WERI-Rb-1 (cell line): ENCODE measurements at regions not wholly inside any gene's neighbourhood (a gene's known extent, or its start where the extent isn't known, plus 50 kb on each side); places are given as distances from the start of the nearest gene placed in this dataset.

Experiments
- DNase-seq: peaks from one replicate; pipeline ENCODE4 v3.0.0-alpha.2; 2020
- H3K27ac ChIP-seq: fragments of 250-450 bp; sonication (Bioruptor Pico); 2 replicates; pipeline ENCODE4 v1.5.1; 2020; ENCODE audit warnings: mild to moderate bottlenecking, moderate library complexity
- H3K27me3 ChIP-seq: fragments of 250-450 bp; sonication (Bioruptor Pico); 2 replicates; pipeline ENCODE4 v1.5.1; 2021; ENCODE audit warnings: mild to moderate bottlenecking, low read depth, moderate library complexity; ENCODE audit not compliant: insufficient read depth, severe bottlenecking
- H3K36me3 ChIP-seq: fragments of 250-450 bp; sonication (Bioruptor Pico); 2 replicates; pipeline ENCODE4 v1.5.1; 2020; ENCODE audit warnings: mild to moderate bottlenecking, moderate library complexity
- H3K4me3 ChIP-seq: 2 replicates; pipeline ENCODE4 v1.5.1; 2011; ENCODE audit warnings: low read depth, mild to moderate bottlenecking, control low read depth, low read length
- H3K9me3 ChIP-seq: fragments of 250-450 bp; sonication (Bioruptor Pico); 2 replicates; pipeline ENCODE4 v1.5.1; 2021; ENCODE audit warnings: mild to moderate bottlenecking, moderate library complexity; ENCODE audit not compliant: severe bottlenecking
- TF ChIP-seq, protein P1 (sequence below): IDR thresholded peaks from 2 replicates; pipeline ENCODE4 v1.5.1; 2011; ENCODE audit warnings: low read depth, mild to moderate bottlenecking, control low read depth, inconsistent platforms, low read length

DNA sequence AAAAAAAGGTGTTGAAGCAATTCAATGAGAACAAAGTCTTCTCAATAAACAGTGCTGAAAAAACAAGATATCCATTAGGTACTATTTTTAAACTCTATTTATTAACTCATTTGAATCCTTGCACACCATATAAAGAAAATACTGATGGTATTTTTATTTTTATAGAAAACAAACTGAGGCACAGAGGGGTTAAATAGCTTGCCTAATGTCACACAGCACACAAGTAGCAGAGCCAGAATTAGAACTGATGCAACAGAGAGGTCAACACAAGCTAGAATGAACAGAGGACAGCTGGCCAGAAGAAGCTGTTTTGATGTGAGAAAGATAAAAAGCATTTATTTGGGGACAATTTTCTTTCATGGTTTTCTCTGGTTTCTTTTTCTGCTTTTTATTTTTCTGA lies 99.4 kb upstream of the RGPD4 start:
- Histone ChIP-seq H3K36me3 (no peaks in the 10 kb centered on the region), H3K4me3 (no peak overlapping the region), H3K27ac (no peak overlapping the region), H3K9me3 (no peaks in the 10 kb centered on the region), H3K27me3 (peaks cover 15% of the 10 kb centered on the region)
- no peak for DNase-seq
- TF ChIP-seq, protein P1, sequence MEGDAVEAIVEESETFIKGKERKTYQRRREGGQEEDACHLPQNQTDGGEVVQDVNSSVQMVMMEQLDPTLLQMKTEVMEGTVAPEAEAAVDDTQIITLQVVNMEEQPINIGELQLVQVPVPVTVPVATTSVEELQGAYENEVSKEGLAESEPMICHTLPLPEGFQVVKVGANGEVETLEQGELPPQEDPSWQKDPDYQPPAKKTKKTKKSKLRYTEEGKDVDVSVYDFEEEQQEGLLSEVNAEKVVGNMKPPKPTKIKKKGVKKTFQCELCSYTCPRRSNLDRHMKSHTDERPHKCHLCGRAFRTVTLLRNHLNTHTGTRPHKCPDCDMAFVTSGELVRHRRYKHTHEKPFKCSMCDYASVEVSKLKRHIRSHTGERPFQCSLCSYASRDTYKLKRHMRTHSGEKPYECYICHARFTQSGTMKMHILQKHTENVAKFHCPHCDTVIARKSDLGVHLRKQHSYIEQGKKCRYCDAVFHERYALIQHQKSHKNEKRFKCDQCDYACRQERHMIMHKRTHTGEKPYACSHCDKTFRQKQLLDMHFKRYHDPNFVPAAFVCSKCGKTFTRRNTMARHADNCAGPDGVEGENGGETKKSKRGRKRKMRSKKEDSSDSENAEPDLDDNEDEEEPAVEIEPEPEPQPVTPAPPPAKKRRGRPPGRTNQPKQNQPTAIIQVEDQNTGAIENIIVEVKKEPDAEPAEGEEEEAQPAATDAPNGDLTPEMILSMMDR: no peak

DNA sequence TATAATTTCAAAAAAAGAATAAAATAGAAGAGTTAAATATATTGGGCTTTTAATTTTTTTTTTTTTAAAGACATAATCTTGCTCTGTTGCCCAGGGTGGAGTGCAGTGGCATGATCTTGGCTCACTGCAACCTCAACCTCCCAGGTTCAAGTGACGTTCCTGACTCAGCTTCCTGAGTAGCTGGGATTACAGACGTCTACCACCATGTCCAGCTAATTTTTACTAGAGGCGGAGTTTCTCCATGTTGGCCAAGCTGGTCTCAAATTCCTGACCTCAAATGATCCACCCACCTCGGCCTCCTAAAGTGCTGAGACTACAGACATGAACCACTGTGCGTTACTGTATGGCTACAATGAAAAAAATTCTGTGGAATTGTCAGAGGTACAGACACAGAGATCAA lies 98.1 kb upstream of the RGPD4 start:
- TF ChIP-seq, protein P1: no peak
- Histone ChIP-seq H3K36me3 (no peaks in the 10 kb centered on the region), H3K9me3 (no peaks in the 10 kb centered on the region), H3K27ac (no peak overlapping the region), H3K27me3 (peaks cover 7% of the 10 kb centered on the region), H3K4me3 (no peak overlapping the region)
- DNase-seq: no peak

DNA sequence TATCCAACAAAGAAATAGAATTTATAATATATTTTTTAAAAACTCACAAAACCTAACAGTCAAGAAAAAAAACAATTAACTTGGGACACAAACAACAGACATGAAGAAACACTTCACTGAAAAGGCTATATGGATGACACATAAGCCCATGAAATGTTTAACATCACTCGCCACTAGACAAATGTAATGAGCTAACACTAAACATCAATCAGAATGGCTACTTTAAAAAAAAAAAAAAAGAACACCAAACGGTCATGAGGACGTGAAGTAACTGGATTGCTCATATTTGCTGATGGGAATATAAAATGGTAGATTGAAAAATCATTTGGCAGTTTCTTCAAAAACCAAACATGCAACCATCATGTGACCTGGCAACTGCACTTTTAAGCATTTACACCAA lies 97.3 kb upstream of the RGPD4 start:
- peaks cover 7% of the 10 kb centered on the region for H3K27me3 ChIP-seq
- H3K9me3 ChIP-seq: no peaks in the 10 kb centered on the region
- no peaks in the 10 kb centered on the region for H3K36me3 ChIP-seq
- TF ChIP-seq, protein P1: no peak
- no peak overlapping the region for H3K27ac ChIP-seq
- no peak for DNase-seq
- no peak overlapping the region for H3K4me3 ChIP-seq

DNA sequence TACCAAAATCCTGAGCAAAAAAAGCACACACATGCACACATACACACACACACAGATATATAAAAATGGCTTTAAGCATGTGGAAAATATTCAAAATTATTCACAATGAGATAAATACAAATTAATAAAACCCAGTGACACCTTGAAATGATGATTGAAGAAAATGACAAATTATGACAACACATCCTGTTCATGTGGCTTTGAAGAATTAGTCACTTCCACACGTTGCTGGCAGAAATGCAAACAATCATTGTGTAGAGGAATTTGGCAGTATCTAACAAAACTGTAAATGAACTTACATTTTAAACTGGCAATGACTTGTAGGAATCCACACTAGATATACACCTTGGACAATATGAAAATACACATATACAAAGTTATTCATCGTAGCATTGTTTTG lies 95.8 kb upstream of the RGPD4 start:
- Histone ChIP-seq H3K27ac (no peak overlapping the region), H3K36me3 (no peaks in the 10 kb centered on the region), H3K9me3 (no peaks in the 10 kb centered on the region), H3K4me3 (no peak overlapping the region), H3K27me3 (peaks cover 15% of the 10 kb centered on the region)
- TF ChIP-seq, protein P1: no peak
- no peak for DNase-seq

DNA sequence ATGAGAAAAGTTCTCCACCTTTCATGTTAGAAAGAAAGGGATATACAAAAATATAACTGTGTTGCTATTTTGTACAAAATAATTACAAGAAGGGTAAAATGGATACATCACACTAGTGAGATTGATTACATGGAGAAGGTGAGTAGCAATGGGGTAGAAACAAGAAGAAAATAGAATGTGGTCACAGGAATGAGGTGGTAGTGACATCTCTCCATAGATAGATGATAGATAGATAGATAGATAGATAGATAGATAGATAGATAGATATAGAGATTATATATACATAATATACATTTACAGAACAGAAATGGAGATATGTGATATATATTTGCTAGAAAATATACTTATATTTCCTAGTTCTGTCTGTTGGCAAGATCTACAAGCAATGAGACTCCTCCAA lies 95.3 kb upstream of the RGPD4 start:
- Histone ChIP-seq H3K27ac (no peak overlapping the region), H3K9me3 (no peaks in the 10 kb centered on the region), H3K4me3 (no peak overlapping the region), H3K36me3 (no peaks in the 10 kb centered on the region), H3K27me3 (peaks cover 20% of the 10 kb centered on the region)
- TF ChIP-seq, protein P1: no peak
- no peak for DNase-seq

DNA sequence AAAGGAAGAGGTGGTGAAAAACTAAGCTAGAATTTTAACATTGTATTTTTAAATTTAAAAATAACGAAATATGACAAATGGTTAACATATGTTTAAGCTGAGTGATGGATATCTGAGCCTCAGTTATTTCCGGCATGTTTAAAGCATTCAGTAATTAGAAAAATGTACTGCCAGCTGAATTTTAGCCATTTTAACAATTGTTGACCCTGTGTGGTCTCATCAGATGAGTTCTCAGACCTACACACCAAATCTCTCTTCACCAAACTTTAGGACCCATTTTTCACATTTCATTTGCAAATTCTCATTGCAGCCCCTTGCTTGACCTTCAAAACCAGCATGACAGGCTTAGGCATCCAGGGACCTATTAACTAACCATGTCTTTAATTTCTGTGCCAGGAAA lies 91.5 kb upstream of the RGPD4 start:
- H3K4me3 ChIP-seq: no peak overlapping the region
- peaks cover 31% of the 10 kb centered on the region for H3K27me3 ChIP-seq
- H3K27ac ChIP-seq: no peak overlapping the region
- H3K9me3 ChIP-seq: no peaks in the 10 kb centered on the region
- no peaks in the 10 kb centered on the region for H3K36me3 ChIP-seq
- TF ChIP-seq, protein P1: no peak
- DNase-seq: no peak
